ENCODE measurements at regions not wholly inside any gene's neighbourhood (a gene's known extent, or its start where the extent isn't known, plus 50 kb on each side); places are given as distances from the start of the nearest gene placed in this dataset.

- Histone ChIP-seq H3K4me2 (ENCODE audit: insufficient read depth, low read length) (no peak overlapping the region), H3K4me3 (no peak overlapping the region), H3K9me1 (ENCODE audit: control insufficient read depth, insufficient read depth, low read length) (no peaks in the 10 kb centered on the region), H3K9me3 (replicated peaks; ENCODE audit: control insufficient read depth, insufficient read depth, low read depth, low read length) (no peaks in the 10 kb centered on the region), H3K27ac (ENCODE audit: extremely low read depth, low read depth, low read length) (no peak overlapping the region), H4K20me1 (replicated peaks; ENCODE audit: control insufficient read depth, insufficient read depth, low read length) (no peaks in the 10 kb centered on the region), H3K79me2 (ENCODE audit: control insufficient read depth, insufficient read depth, low read length) (no peaks in the 10 kb centered on the region), H3K27me3 (ENCODE audit: control insufficient read depth in 2 of 2, insufficient read depth in 2 of 2, low read length in 2 of 2) (no peaks in the 10 kb centered on the region), H3K36me3 (ENCODE audit: control insufficient read depth, insufficient read depth, low read length) (no peaks in the 10 kb centered on the region), H2AFZ (ENCODE audit: low read depth, low read length) (no peak overlapping the region), H3K4me1 (replicated peaks in 1 of 2; ENCODE audit: control insufficient read depth in 2 of 2, insufficient read depth in 2 of 2, low read length in 2 of 2) (no peaks in the 10 kb centered on the region), H3K9ac (ENCODE audit: insufficient read depth in 1 of 2, low read depth in 2 of 2, low read length in 2 of 2) (no peak overlapping the region)
- ATAC-seq: no peak
- ChIA-PET POLR2A (no interaction called here), CTCF (ENCODE audit: low intra/inter-chr PET ratio) (no interaction called here)
- TF ChIP-seq ZZZ3 (IDR thresholded peaks at IDR 0.05) (no peak), THAP12 (CRISPR knock-in tag; IDR thresholded peaks at IDR 0.05) (no peak), DDX20 (tag; IDR thresholded peaks at IDR 0.05; ENCODE audit: low read depth) (no peak), HBP1 (CRISPR knock-in tag; IDR thresholded peaks at IDR 0.05) (no peak), FOS (IDR thresholded peaks at IDR 0.05; ENCODE audit: extremely low read depth, insufficient read length) (no peak), CGGBP1 (CRISPR knock-in tag; IDR thresholded peaks at IDR 0.05) (no peak), ZNF224 (CRISPR knock-in tag; IDR thresholded peaks at IDR 0.05) (no peak), NFYB (IDR thresholded peaks at IDR 0.05; ENCODE audit: extremely low read depth, insufficient read length) (no peak), E2F5 (CRISPR knock-in tag; IDR thresholded peaks at IDR 0.05) (no peak), TRIM24 (IDR thresholded peaks at IDR 0.05) (no peak), SMAD4 (CRISPR knock-in tag; conservative IDR thresholded peaks at IDR 0.05) (no peak), SNIP1 (IDR thresholded peaks at IDR 0.05; ENCODE audit: low read depth) (no peak), MXI1 (IDR thresholded peaks at IDR 0.05; ENCODE audit: low read depth, low read length) (no peak)
- DNase-seq (ENCODE audit: extremely low read depth in 1 of 4, low spot score in 3 of 4): no peak
- in situ Hi-C loops (cut with MboI): no loop called here
- no peak for FAIRE-seq
- WGBS (ENCODE audit: insufficient coverage, low coverage, missing lambda C conversion rate): 0% methylated on average over 2 of the region's 2 CpGs
- BruUV-seq (replicated peaks): no TSS peak
- intact Hi-C loops (cut with micrococcal nuclease): no loop called here
Observed at GRCh38 chr6:114450631-114451030, 107.8 kb upstream of the HS3ST5 start.

Data from K562 (cell line).